Muscle layer of duodenum (tissue), 2 donors: ENCODE measurements at regions not wholly inside any gene's neighbourhood (a gene's known extent, or its start where the extent isn't known, plus 50 kb on each side); places are given as distances from the start of the nearest gene placed in this dataset.

Experiments used
- H3K27ac ChIP-seq: one replicate; pipeline ENCODE4 v1.7.0; 2013; ENCODE audit warnings: mild to moderate bottlenecking, low read length
- H3K27me3 ChIP-seq: one replicate; pipeline ENCODE4 v1.7.0; 2013; ENCODE audit warnings: low read depth, mild to moderate bottlenecking, control low read depth, low read length
- H3K36me3 ChIP-seq, 2 donors: one replicate each; pipeline ENCODE4 v1.7.0; 2013; ENCODE audit warnings: low read length in 2 of 2, control low read depth in 1 of 2, mild to moderate bottlenecking in 1 of 2; ENCODE audit not compliant: insufficient read depth in 2 of 2, control insufficient read depth in 1 of 2
- H3K4me1 ChIP-seq, 2 donors: one replicate each; pipeline ENCODE4 v1.7.0; 2013; ENCODE audit warnings: low read length in 2 of 2, mild to moderate bottlenecking in 2 of 2, control low read depth in 1 of 2, moderate library complexity in 1 of 2; ENCODE audit not compliant: insufficient read depth in 2 of 2, control insufficient read depth in 1 of 2
- H3K4me3 ChIP-seq, 2 donors: one replicate each; pipeline ENCODE4 v1.7.0; 2013; ENCODE audit warnings: low read length in 2 of 2, low read depth in 1 of 2, mild to moderate bottlenecking in 1 of 2
- H3K9me3 ChIP-seq, 2 donors: one replicate each; pipeline ENCODE4 v1.7.0; 2013; ENCODE audit warnings: low read length in 2 of 2, control low read depth in 1 of 2, mild to moderate bottlenecking in 1 of 2; ENCODE audit not compliant: control insufficient read depth in 1 of 2
- donor health status: healthy.

DNA sequence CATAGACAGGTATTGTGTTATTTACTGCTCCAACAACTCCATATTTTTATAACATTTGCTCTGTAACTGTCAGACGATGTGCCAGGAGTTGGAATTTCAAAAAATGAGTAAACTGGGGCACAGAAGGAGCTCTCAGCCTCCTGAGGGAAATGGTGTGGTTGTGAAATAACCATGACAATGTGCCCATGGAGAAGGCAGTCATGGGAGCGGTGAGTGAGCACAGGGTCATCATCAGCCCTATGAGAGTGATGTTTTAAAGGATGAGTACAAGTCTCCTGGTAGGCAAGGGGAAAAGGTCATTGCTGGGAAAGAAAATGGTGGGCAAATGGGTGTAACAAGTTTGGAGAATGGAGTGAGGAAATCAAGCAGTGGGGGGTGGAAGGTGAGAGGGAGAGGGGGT, 115.0 kb upstream of the SEC14L1 start:
- H3K27me3 ChIP-seq, result no peaks in the 10 kb centered on the region
- no peak overlapping the region for H3K27ac ChIP-seq
- H3K36me3 ChIP-seq, result no peaks in the 10 kb centered on the region
- H3K9me3 ChIP-seq, result peaks cover 5 to 6% of the 10 kb centered on the region in 2 donors
- no peak overlapping the region for H3K4me3 ChIP-seq
- H3K4me1 ChIP-seq, result no peaks in the 10 kb centered on the region

DNA sequence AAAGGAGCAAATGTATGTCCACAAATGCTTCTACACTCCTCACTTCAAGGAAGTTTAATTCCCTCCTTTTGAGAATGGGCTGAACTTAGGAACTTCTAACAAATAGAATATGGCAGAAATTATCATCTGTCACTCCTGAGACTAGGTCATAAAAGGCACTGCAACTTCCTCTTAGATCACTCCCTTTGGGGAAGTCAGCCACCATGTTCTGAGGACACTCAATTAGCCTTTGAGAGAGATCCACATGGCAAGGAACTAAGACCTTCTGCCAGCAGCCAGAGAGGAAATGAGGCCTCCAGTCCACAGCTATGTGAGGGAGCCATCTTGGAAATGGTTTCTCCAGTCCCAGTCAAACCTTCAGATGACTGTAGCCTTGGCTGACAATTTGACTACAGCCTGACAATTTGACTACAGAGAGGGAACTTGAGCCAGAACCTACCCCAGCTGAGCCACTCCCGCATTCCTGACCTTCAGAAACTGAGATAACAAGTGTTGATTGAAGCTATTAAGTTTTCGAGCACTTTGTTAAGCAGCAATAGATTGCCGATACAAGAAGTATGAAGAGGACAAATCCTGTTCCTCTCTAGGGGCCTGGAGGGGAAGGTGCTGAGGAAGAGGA, 113.4 kb upstream of the SEC14L1 start:
- H3K36me3 ChIP-seq, result no peaks in the 10 kb centered on the region

DNA sequence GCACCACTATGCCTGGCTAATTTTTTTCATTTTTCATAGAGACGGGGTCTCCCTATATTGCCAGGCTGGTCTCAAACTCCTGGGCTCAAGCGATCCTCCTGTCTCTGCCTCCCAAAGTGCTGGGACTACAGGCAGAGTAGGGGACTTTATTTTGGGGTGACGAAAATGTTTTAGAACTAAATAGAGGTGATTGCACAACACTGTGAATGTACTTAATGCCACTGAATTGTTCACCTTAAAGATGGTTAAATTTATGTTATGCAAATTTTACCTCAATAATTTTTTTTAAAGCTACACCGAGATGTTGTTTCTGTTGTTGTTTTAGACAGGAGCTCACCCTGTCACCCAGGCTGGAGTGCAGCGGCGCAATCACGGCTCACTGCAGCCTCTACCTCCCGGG, 111.9 kb upstream of the SEC14L1 start:
- Histone ChIP-seq H3K27ac (no peak overlapping the region), H3K27me3 (no peaks in the 10 kb centered on the region), H3K9me3 (peaks cover 11 to 15% of the 10 kb centered on the region in 2 donors), H3K4me3 (no peak overlapping the region), H3K4me1 (no peaks in the 10 kb centered on the region), H3K36me3 (no peaks in the 10 kb centered on the region)

More for the DNA sequence above, 113.4 kb upstream of the SEC14L1 start:
- Histone ChIP-seq H3K27me3 (no peaks in the 10 kb centered on the region), H3K9me3 (peaks cover 11 to 15% of the 10 kb centered on the region in 2 donors), H3K4me1 (no peaks in the 10 kb centered on the region), H3K27ac (no peak overlapping the region), H3K4me3 (no peak overlapping the region)

DNA sequence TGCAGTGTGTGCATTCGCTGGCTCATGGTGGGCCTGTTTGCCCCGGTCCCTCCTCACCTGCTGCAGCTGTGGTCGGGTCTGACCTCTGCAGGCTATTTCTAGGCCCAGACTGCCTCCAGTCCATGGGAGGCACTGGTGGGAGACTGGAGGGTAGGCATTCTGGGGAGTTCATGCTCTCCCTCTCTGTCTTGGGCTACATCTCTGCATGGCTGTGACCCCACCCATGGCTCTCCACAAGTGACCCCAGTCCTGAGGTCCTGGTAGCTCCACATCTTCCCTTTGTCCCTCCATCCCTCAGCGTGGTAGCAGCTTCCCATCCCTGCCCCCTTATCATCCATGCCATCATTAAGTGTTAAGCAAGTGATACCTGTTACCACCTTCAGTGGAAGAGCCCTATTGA, 107.8 kb upstream of the SEC14L1 start:
- Histone ChIP-seq H3K4me1 (no peaks in the 10 kb centered on the region), H3K36me3 (no peaks in the 10 kb centered on the region), H3K27ac (no peak overlapping the region), H3K4me3 (no peak overlapping the region), H3K9me3 (peaks cover 5 to 10% of the 10 kb centered on the region in 2 donors), H3K27me3 (peaks cover 3% of the 10 kb centered on the region)

DNA sequence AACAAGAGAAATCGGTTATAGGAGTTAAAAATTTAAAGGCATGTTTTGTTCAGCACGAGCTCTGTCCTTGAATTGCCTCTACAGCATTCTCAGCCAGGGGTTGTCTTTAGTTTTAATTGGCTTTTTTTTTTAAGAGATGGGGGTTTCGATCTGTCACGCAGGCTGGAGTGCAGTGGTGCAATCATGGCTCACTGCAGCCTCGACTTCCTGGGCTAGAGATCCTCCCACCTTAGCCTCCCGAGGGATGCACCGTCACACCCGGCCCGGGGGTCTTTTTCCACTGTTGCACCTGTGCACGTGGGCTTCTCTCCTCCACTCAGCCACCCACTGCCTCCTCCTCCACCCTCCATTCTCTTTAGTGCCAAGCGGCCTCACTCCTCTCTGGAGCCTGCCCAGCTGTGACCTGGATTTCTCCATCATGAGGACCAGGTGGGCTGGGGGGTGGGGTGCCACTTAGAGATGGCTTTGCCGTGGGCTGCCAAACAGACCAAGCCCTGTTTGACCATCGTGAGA, 106.8 kb upstream of the SEC14L1 start:
- no peaks in the 10 kb centered on the region for H3K4me1 ChIP-seq
- H3K4me3 ChIP-seq, result no peak overlapping the region
- peaks cover 5 to 10% of the 10 kb centered on the region in 2 donors for H3K9me3 ChIP-seq
- no peak overlapping the region for H3K27ac ChIP-seq
- peaks cover 4% of the 10 kb centered on the region for H3K27me3 ChIP-seq
- no peaks in the 10 kb centered on the region for H3K36me3 ChIP-seq

DNA sequence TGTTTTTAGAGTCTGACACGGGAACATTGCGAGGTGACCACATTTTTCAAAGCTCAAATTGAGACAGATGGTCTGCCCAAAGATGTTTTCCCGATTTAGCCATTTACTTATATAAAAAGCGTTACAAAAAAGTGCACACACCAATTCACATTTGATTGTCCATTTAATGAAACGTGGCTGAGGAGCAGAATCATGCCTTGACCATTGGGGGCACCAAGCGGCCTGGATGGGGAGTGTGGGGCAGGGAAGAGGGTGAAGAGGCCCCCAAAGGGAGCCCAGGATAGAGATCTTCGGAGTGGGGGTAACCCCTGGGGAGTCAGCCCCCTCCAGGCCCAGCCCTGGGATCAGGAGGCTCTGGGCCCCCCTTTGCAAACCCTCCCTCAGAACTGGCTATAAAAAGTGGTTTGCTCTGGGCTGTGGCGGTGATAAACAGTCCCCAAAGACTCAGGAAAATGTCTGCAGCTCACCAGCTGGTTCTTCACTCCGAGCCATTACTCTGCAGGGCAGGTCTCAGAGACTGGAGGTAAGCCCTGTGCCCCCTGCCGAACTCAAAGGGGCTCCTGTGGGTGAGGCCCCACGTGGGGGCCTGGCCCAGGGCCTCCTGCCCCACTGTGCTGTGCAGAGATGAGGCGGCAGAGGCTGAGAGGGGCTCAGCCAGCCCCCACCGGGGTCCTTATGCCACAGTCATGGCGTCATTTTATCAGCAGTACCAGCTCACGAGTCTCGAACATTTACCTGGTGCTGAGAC, 105.9 kb upstream of the SEC14L1 start:
- Histone ChIP-seq H3K4me3 (no peak overlapping the region), H3K27me3 (peaks cover 4% of the 10 kb centered on the region), H3K4me1 (no peaks in the 10 kb centered on the region), H3K9me3 (peaks cover 5 to 10% of the 10 kb centered on the region in 2 donors), H3K36me3 (no peaks in the 10 kb centered on the region), H3K27ac (no peak overlapping the region)

DNA sequence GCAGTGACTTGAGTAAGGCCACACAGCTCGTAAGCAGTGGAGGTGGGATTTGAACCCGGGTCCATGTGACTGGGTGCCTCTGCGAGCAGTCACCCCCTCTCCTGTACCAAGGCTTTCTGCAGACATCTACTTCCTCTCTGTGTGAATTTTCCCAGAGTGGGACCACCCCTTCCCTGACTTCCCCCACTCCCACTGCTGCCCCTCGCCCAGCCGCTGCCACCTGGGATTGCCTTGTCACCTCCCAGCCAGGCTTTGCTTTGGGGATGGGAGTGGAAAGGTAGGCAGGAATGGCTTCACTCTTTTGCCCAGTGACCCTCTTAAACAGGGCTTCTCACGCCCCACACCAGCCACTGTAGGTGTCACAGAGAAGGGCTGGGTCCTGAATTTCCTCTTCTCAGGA, 105.2 kb upstream of the SEC14L1 start:
- Histone ChIP-seq H3K36me3 (no peaks in the 10 kb centered on the region), H3K4me1 (no peaks in the 10 kb centered on the region), H3K27ac (no peak overlapping the region), H3K4me3 (no peak overlapping the region), H3K9me3 (peaks cover 5 to 10% of the 10 kb centered on the region in 2 donors), H3K27me3 (peaks cover 4% of the 10 kb centered on the region)

DNA sequence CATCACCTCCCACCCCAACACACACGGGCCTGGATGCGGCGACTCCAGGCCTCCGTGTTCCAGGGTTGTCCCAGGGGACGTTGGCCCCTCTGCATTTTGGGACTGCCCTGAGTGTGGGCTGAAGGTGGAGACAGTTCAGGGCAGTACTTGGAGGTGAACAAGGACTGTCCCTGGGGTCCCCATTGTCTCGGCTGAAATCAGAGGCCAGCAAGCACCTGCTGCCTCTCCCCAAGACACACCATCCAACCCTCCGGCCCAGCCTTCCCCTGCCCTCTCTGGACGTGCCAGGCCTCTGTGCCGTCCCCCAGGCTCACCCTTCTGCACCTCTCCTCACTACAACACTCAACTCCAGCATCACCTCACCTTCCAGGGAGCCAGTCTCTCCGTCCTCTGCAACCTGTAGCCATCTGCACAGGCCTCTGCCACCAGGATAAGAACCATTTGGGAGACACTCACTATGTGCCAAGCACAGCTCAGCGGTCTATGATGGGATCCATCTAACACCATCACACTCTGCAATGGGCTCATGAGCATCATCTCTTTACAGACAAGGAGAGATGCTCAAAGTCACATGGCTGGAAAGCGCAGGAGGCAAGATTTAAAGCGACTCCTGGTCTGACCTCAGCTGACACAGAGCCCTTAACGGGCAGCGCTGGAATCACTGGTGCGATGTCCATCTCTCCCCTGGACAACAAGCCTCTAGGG, 104.5 kb upstream of the SEC14L1 start:
- Histone ChIP-seq H3K9me3 (peaks cover 5 to 10% of the 10 kb centered on the region in 2 donors), H3K27me3 (peaks cover 4% of the 10 kb centered on the region), H3K4me3 (no peak overlapping the region), H3K27ac (no peak overlapping the region), H3K4me1 (no peaks in the 10 kb centered on the region), H3K36me3 (no peaks in the 10 kb centered on the region)

DNA sequence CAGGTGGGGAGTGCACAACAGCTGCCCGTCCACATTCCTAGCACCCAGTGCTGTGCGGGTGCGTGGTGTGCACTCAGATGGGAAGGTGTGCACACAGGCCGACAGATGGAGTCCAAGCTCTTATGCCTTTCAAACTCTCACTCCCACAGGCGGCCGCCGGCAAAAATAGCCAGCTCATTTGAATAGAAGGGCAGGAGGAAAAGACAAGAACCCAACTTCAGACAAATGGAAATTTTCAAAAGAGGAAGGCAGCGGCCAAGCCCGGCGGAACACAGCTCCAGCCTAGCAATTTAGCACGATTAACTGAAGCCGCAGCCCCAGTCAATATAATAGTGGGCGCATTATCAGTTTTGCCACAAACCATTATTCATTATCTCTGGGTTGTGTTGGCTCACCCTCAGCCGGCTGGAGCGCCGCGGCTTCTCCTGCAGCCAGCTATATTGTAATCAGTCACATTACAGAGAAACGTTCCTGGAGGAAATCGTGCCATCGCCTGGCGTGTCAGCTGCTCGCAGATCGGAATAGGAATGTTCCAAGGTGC, 103.9 kb upstream of the SEC14L1 start:
- Histone ChIP-seq H3K27me3 (peaks cover 4% of the 10 kb centered on the region), H3K4me3 (peak overlapping the region in 1 of 2 donors; percentile 26), H3K4me1 (no peaks in the 10 kb centered on the region), H3K36me3 (no peaks in the 10 kb centered on the region), H3K9me3 (peaks cover 0 to 3% of the 10 kb centered on the region in 2 donors), H3K27ac (no peak overlapping the region)

DNA sequence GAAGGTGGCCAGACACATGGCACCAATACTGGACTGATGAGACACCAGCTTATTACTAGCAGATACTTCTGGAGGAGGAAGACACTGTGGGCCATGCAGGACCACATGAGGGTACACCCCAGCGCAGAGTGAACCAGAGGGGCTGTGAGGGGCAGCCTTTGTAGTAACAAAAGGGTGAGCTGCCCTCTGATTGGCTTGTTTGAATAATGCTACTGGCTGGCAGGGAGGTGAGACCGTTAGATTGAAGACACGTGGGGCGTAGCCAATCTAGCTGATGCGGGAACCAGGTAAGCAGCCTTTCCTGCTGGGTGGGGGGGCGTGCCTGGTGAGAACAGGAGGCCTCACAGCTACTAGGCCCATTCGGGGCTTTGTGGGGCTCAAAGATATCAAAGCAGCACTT, 102.8 kb upstream of the SEC14L1 start:
- no peak overlapping the region for H3K4me3 ChIP-seq
- no peaks in the 10 kb centered on the region for H3K9me3 ChIP-seq
- H3K27me3 ChIP-seq, result peaks cover 4% of the 10 kb centered on the region
- H3K4me1 ChIP-seq, result no peaks in the 10 kb centered on the region
- no peak overlapping the region for H3K27ac ChIP-seq
- no peaks in the 10 kb centered on the region for H3K36me3 ChIP-seq

DNA sequence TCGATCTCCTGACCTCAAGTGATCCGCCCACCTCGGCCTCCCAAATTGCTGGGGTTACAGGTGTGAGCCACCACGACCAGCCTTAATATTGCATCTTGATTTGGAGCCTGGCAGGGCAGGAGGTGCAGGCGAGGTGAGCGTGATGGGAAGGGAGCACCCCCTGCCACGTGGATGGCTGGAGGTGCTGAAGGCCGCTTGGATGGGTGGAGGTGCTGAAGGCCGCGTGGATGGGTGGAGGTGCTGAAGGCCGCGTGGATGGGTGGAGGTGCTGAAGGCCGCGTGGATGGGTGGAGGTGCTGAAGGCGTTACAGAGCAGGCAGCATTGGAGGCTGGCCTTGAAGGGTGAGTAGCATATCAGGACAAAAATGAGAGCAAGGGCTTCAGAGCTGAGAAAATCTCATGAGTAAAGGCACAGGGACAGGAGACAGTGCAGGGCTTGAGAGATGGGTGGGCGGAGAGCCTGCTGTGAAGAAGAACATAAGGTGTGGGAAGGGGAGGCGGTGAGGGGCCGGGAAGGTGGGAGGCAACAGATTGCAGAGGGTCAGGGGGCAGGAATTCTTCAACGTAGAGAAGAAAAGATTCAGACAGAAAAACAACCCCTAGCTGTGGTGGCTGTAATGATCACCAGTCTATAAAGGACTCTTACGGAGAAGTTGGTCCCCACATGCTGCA, 101.7 kb upstream of the SEC14L1 start:
- H3K4me3 ChIP-seq, result no peak overlapping the region
- H3K4me1 ChIP-seq, result no peaks in the 10 kb centered on the region
- peaks cover 4% of the 10 kb centered on the region for H3K27me3 ChIP-seq
- H3K27ac ChIP-seq, result no peak overlapping the region
- no peaks in the 10 kb centered on the region for H3K9me3 ChIP-seq
- no peaks in the 10 kb centered on the region for H3K36me3 ChIP-seq
